ENCODE measurements at regions not wholly inside any gene's neighbourhood (a gene's known extent, or its start where the extent isn't known, plus 50 kb on each side); places are given as distances from the start of the nearest gene placed in this dataset.

DNA sequence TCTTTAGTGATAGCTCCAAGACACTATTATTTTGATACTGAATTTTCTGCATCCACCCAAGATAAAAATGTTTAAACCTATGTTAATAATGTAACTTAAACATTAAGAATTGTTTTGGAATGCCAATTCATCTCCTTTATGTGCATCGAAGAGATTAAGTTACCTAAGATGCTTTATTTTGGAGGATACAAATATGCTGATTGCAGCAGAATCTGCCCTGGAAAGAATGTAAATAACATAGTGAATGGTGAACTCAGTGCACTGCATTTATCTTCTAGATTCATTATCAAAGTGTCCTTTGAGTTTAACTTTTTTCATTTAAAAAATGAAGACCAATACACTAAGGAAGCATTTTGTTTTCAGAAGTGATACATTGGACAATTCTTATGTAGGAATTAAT, 757.2 kb downstream of the MRPL39 start:
- no peak for TF ChIP-seq CEBPB (IDR thresholded peaks at IDR 0.05)
- TF ChIP-seq, protein P1, sequence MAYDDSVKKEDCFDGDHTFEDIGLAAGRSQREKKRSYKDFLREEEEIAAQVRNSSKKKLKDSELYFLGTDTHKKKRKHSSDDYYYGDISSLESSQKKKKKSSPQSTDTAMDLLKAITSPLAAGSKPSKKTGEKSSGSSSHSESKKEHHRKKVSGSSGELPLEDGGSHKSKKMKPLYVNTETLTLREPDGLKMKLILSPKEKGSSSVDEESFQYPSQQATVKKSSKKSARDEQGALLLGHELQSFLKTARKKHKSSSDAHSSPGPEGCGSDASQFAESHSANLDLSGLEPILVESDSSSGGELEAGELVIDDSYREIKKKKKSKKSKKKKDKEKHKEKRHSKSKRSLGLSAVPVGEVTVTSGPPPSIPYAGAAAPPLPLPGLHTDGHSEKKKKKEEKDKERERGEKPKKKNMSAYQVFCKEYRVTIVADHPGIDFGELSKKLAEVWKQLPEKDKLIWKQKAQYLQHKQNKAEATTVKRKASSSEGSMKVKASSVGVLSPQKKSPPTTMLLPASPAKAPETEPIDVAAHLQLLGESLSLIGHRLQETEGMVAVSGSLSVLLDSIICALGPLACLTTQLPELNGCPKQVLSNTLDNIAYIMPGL (CRISPR knock-in tag; IDR thresholded peaks at IDR 0.05; ENCODE audit: borderline replicate concordance) = no peak
- TF ChIP-seq, protein P2, sequence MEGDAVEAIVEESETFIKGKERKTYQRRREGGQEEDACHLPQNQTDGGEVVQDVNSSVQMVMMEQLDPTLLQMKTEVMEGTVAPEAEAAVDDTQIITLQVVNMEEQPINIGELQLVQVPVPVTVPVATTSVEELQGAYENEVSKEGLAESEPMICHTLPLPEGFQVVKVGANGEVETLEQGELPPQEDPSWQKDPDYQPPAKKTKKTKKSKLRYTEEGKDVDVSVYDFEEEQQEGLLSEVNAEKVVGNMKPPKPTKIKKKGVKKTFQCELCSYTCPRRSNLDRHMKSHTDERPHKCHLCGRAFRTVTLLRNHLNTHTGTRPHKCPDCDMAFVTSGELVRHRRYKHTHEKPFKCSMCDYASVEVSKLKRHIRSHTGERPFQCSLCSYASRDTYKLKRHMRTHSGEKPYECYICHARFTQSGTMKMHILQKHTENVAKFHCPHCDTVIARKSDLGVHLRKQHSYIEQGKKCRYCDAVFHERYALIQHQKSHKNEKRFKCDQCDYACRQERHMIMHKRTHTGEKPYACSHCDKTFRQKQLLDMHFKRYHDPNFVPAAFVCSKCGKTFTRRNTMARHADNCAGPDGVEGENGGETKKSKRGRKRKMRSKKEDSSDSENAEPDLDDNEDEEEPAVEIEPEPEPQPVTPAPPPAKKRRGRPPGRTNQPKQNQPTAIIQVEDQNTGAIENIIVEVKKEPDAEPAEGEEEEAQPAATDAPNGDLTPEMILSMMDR (IDR thresholded peaks at IDR 0.05) = no peak
- TF ChIP-seq POLR2A (IDR thresholded peaks at IDR 0.05; ENCODE audit: low read length) = no peak
- TF ChIP-seq GATA3 (IDR thresholded peaks at IDR 0.05; ENCODE audit: borderline replicate concordance) = no peak
- no peak for TF ChIP-seq BHLHE40 (IDR thresholded peaks at IDR 0.05; ENCODE audit: low read depth, low read length)
- TF ChIP-seq FOSL2 (IDR thresholded peaks at IDR 0.05) = no peak
- no peak for TF ChIP-seq FOSL2 (CRISPR knock-in tag; IDR thresholded peaks at IDR 0.05)
- TF ChIP-seq TP53 (CRISPR knock-in tag; IDR thresholded peaks at IDR 0.05) = no peak
- no peak for TF ChIP-seq SREBF2 (IDR thresholded peaks at IDR 0.05)
- TF ChIP-seq RAD21 (conservative IDR thresholded peaks at IDR 0.05 in 1 of 2, IDR thresholded peaks at IDR 0.05 in 1 of 2) = no peak
- no peak for TF ChIP-seq ZFP36 (IDR thresholded peaks at IDR 0.05; ENCODE audit: borderline replicate concordance, partially characterized antibody)
- no peak for TF ChIP-seq TFCP2L1 (CRISPR knock-in tag; IDR thresholded peaks at IDR 0.05)
- TF ChIP-seq, protein P3, sequence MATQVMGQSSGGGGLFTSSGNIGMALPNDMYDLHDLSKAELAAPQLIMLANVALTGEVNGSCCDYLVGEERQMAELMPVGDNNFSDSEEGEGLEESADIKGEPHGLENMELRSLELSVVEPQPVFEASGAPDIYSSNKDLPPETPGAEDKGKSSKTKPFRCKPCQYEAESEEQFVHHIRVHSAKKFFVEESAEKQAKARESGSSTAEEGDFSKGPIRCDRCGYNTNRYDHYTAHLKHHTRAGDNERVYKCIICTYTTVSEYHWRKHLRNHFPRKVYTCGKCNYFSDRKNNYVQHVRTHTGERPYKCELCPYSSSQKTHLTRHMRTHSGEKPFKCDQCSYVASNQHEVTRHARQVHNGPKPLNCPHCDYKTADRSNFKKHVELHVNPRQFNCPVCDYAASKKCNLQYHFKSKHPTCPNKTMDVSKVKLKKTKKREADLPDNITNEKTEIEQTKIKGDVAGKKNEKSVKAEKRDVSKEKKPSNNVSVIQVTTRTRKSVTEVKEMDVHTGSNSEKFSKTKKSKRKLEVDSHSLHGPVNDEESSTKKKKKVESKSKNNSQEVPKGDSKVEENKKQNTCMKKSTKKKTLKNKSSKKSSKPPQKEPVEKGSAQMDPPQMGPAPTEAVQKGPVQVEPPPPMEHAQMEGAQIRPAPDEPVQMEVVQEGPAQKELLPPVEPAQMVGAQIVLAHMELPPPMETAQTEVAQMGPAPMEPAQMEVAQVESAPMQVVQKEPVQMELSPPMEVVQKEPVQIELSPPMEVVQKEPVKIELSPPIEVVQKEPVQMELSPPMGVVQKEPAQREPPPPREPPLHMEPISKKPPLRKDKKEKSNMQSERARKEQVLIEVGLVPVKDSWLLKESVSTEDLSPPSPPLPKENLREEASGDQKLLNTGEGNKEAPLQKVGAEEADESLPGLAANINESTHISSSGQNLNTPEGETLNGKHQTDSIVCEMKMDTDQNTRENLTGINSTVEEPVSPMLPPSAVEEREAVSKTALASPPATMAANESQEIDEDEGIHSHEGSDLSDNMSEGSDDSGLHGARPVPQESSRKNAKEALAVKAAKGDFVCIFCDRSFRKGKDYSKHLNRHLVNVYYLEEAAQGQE (IDR thresholded peaks at IDR 0.05) = no peak

All from A549 (cell line).